ENCODE measurements at regions not wholly inside any gene's neighbourhood (a gene's known extent, or its start where the extent isn't known, plus 50 kb on each side); places are given as distances from the start of the nearest gene placed in this dataset.
"Not testable (repeated sequence)": the region's sequence is repeated elsewhere in the genome, so short reads cannot be mapped to it uniquely, and the experiment has no call there.

DNA sequence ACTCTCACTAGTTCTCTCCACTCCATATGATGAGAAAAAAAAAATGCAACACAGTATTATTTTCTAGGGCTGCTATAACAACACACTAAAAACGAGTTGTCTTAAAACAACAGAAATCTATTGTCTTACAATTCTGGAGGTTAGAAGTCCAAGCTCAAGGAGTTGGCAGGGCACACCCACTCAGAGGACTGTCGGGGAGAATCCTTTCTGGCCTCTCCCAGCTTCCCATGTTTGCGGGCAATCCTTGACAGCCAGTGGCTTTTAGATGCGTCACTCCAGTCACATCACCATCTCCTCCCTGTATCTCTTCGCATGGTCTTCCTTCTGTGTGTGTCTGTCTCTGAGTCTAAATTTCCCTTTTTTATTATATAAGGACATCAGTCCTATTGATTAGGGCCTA, 64.0 kb upstream of the KIF2A start:
- TF ChIP-seq FOXA1 (IDR thresholded peaks at IDR 0.05); HDGF (IDR thresholded peaks at IDR 0.05; ENCODE audit: borderline replicate concordance); SP1 (IDR thresholded peaks at IDR 0.05); ELF4 (IDR thresholded peaks at IDR 0.05); SUZ12 (IDR thresholded peaks at IDR 0.05); NFRKB (IDR thresholded peaks at IDR 0.05); FOXK2 (IDR thresholded peaks at IDR 0.05): not testable (repeated sequence)
- TF ChIP-seq, protein P1, sequence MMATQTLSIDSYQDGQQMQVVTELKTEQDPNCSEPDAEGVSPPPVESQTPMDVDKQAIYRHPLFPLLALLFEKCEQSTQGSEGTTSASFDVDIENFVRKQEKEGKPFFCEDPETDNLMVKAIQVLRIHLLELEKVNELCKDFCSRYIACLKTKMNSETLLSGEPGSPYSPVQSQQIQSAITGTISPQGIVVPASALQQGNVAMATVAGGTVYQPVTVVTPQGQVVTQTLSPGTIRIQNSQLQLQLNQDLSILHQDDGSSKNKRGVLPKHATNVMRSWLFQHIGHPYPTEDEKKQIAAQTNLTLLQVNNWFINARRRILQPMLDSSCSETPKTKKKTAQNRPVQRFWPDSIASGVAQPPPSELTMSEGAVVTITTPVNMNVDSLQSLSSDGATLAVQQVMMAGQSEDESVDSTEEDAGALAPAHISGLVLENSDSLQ (IDR thresholded peaks at IDR 0.05) = not testable (repeated sequence)
